IMR-90 (cell line): ENCODE measurements at regions not wholly inside any gene's neighbourhood (a gene's known extent, or its start where the extent isn't known, plus 50 kb on each side); places are given as distances from the start of the nearest gene placed in this dataset.
"Not testable (repeated sequence)": the region's sequence is repeated elsewhere in the genome, so short reads cannot be mapped to it uniquely, and the experiment has no call there.

ENCODE experiments used
- ATAC-seq: fragments of 200-7000 bp; cut with Tn5 transposase; 2 replicates; pipeline ENCODE4 v1.9.1; 2020; ENCODE audit warnings: low read depth, mild to moderate bottlenecking, moderate library complexity
- BruUV-seq: library from RNA; stranded (reverse); fragments of 400-500 nt; replicated peaks from 2 replicates; lab custom pipeline; 2021; lab: Mats Ljungman, UMichigan
- CTCF ChIA-PET: fragments of 300-600 bp; formaldehyde crosslinking; extraction: SDS; loops from one replicate; lab custom pipeline; 2021; ENCODE audit warnings: antibody characterized with exemption; lab: Yijun Ruan, JAX
- POLR2A ChIA-PET: fragments of 300-600 bp; sonication (Branson Sonifier 250); formaldehyde crosslinking; loops from one replicate; lab custom pipeline; 2022; ENCODE audit warnings: antibody characterized with exemption; ENCODE audit not compliant: unreplicated experiment; lab: Charles Lee
- DNase-seq: peaks from one replicate; pipeline ENCODE4 v3.0.0; 2013
- H2AFZ ChIP-seq: replicated peaks from 2 replicates; pipeline ENCODE3; 2013; ENCODE audit warnings: low read length, mild to moderate bottlenecking; ENCODE audit not compliant: poor library complexity
- H2AK5ac ChIP-seq: 2 replicates; pipeline ENCODE4 v1.6.1; 2013; ENCODE audit warnings: low read depth, low read length, inconsistent platforms
- H2AK9ac ChIP-seq: replicated peaks from 2 replicates; pipeline ENCODE3; 2013; ENCODE audit warnings: mild to moderate bottlenecking, low read depth, low read length, moderate library complexity; ENCODE audit not compliant: poor library complexity
- H2BK120ac ChIP-seq: 2 replicates; pipeline ENCODE4 v1.6.1; 2013; ENCODE audit warnings: low read depth, low read length, inconsistent platforms
- H2BK15ac ChIP-seq: 3 replicates; pipeline ENCODE4 v1.6.1; 2013; ENCODE audit warnings: low read depth, low read length, inconsistent platforms
- H2BK20ac ChIP-seq: 2 replicates; pipeline ENCODE4 v1.6.1; 2013; ENCODE audit warnings: low read depth, mild to moderate bottlenecking, inconsistent platforms, low read length, moderate library complexity
- H2BK5ac ChIP-seq: 2 replicates; pipeline ENCODE4 v1.6.1; 2013; ENCODE audit warnings: mild to moderate bottlenecking, low read depth, low read length, inconsistent platforms; ENCODE audit not compliant: poor library complexity, severe bottlenecking
- H3K14ac ChIP-seq: replicated peaks from 2 replicates; pipeline ENCODE4 v1.6.1; 2013; ENCODE audit warnings: low read depth, low read length, inconsistent platforms
- H3K18ac ChIP-seq: 2 replicates; pipeline ENCODE4 v1.6.1; 2013; ENCODE audit warnings: low read depth, low read length, control low read depth
- H3K23ac ChIP-seq: 2 replicates; pipeline ENCODE4 v1.6.1; 2013; ENCODE audit warnings: low read depth, low read length, inconsistent platforms
- H3K27ac ChIP-seq: 2 replicates; pipeline ENCODE4 v1.5.1; 2013; ENCODE audit warnings: mild to moderate bottlenecking, control low read depth, low read length; ENCODE audit not compliant: insufficient read depth
- H3K27me3 ChIP-seq: 2 replicates; pipeline ENCODE4 v1.6.1; 2013; ENCODE audit warnings: low read length; ENCODE audit not compliant: control insufficient read depth, insufficient read depth
- H3K36me3 ChIP-seq: 2 replicates; pipeline ENCODE4 v1.6.1; 2013; ENCODE audit warnings: low read length, mixed read lengths; ENCODE audit not compliant: control insufficient read depth, insufficient read depth
- H3K4ac ChIP-seq: 2 replicates; pipeline ENCODE4 v1.6.1; 2013; ENCODE audit warnings: low read depth, low read length, inconsistent platforms
- H3K4me1 ChIP-seq: 2 replicates; pipeline ENCODE4 v1.6.1; 2013; ENCODE audit warnings: low read length, mixed read lengths; ENCODE audit not compliant: control insufficient read depth, insufficient read depth
- H3K4me2 ChIP-seq: 2 replicates; pipeline ENCODE4 v1.6.1; 2013; ENCODE audit warnings: low read depth, mild to moderate bottlenecking, control low read depth, low read length, moderate library complexity
- H3K4me3 ChIP-seq: 2 replicates; pipeline ENCODE4 v1.5.1; 2013; ENCODE audit warnings: low read depth, mild to moderate bottlenecking, control low read depth, low read length, moderate library complexity; ENCODE audit not compliant: insufficient read depth
- H3K56ac ChIP-seq: 2 replicates; pipeline ENCODE4 v1.6.1; 2013; ENCODE audit warnings: low read length, inconsistent platforms; ENCODE audit not compliant: insufficient read depth; ENCODE audit errors: extremely low read depth
- H3K79me1 ChIP-seq, 2 experiments: 2 replicates each; pipeline ENCODE4 v1.6.1; 2013; ENCODE audit warnings: low read length in 2 of 2, inconsistent platforms in 1 of 2, low read depth in 1 of 2
- H3K9ac ChIP-seq: 2 replicates; pipeline ENCODE4 v1.6.1; 2013; ENCODE audit warnings: low read depth, low read length, control low read depth
- H3K9me1 ChIP-seq: 2 replicates; pipeline ENCODE4 v1.6.1; 2013; ENCODE audit warnings: low read length, inconsistent platforms; ENCODE audit not compliant: insufficient read depth
- H3K9me3 ChIP-seq: 2 replicates; pipeline ENCODE4 v1.6.1; 2013; ENCODE audit warnings: low read length; ENCODE audit not compliant: control insufficient read depth, insufficient read depth
- H4K20me1 ChIP-seq: 2 replicates; pipeline ENCODE4 v1.6.1; 2013; ENCODE audit warnings: low read length, inconsistent platforms; ENCODE audit not compliant: insufficient read depth
- H4K5ac ChIP-seq: 2 replicates; pipeline ENCODE4 v1.6.1; 2013; ENCODE audit warnings: mild to moderate bottlenecking, low read depth, low read length, control low read depth
- H4K8ac ChIP-seq, 2 experiments: 2 replicates each; pipeline ENCODE4 v1.6.1; 2013; ENCODE audit warnings: low read depth in 2 of 2, low read length in 2 of 2, control low read depth in 1 of 2, inconsistent platforms in 1 of 2
- H4K91ac ChIP-seq: 2 replicates; pipeline ENCODE4 v1.6.1; 2013; ENCODE audit warnings: low read depth, low read length, inconsistent platforms; ENCODE audit not compliant: insufficient read depth
- WGBS, 2 experiments: methylation state at CpG; one replicate each; pipeline versions ENCODE4 v1.1.5 to v1.1.7; 2013; ENCODE audit warnings: missing lambda C conversion rate in 2 of 2; ENCODE audit not compliant: insufficient read length in 1 of 2; ENCODE audit errors: extremely low coverage in 2 of 2; 5-methylcytosine and 5-hydroxymethylcytosine counted together
- dilution Hi-C: fragments of 300-500 bp; cut with HindIII; formaldehyde crosslinking; loops from one replicate; pipeline ENCODE4 v1.14.3; 2018; ENCODE audit warnings: low sequenced_read_pairs; ENCODE audit not compliant: unreplicated experiment
- in situ Hi-C: fragments of 300-500 bp; cut with MboI; formaldehyde crosslinking; loops from 3 replicates; pipeline ENCODE4 v1.14.3; 2019; ENCODE audit warnings: low sequenced_read_pairs, inconsistent platforms, mixed read lengths
- intact Hi-C: fragments of 100-400 bp; cut with micrococcal nuclease; formaldehyde crosslinking; loops from 2 replicates; pipeline ENCODE4 v1.10.0; 2022

DNA sequence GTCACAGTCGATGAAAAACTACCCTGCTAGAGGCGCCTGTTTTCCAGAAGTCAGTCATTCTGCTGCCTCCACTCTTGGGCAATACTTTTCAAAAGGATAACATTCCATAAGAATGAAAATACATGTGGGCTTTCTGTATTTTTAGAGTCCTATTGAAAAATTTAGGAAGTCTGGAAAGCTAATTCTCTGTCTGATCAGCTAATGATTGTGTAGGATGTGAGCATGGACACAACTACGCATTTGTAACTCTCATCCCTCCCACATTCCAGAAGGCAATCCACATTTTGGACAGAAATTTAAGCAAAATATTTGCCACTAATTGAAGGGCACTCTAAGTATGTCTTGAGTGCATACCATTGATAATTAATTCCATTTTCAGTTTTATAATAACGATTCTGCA, 63.5 kb upstream of the MXRA5 start:
- CTCF ChIA-PET, POLR2A ChIA-PET, H2AFZ ChIP-seq, H3K23ac ChIP-seq, H2AK5ac ChIP-seq, dilution Hi-C loops, H3K79me1 ChIP-seq, BruUV-seq, H2BK15ac ChIP-seq, H3K4ac ChIP-seq, H3K56ac ChIP-seq, H3K9me1 ChIP-seq, H2BK120ac ChIP-seq, H3K18ac ChIP-seq, H3K14ac ChIP-seq, H3K4me1 ChIP-seq, in situ Hi-C loops, H2BK20ac ChIP-seq, H3K27ac ChIP-seq, H4K8ac ChIP-seq, H2AK9ac ChIP-seq, H3K36me3 ChIP-seq, H4K20me1 ChIP-seq, H3K4me3 ChIP-seq, H2BK5ac ChIP-seq, ATAC-seq, DNase-seq, H3K9me3 ChIP-seq, H3K4me2 ChIP-seq, H3K9ac ChIP-seq, H3K27me3 ChIP-seq, H4K5ac ChIP-seq, H4K91ac ChIP-seq, intact Hi-C loops: not testable (repeated sequence)
- WGBS, 2 experiments, result no CpG with 5 or more reads among the region's 4 CpGs
